Neutrophil (primary cell): ENCODE measurements at regions not wholly inside any gene's neighbourhood (a gene's known extent, or its start where the extent isn't known, plus 50 kb on each side); places are given as distances from the start of the nearest gene placed in this dataset.

Experiments used
- H3K27ac ChIP-seq: fragments of 200-600 bp; sonication (generic); 2 replicates; pipeline ENCODE4 v1.5.1; 2016; ENCODE audit warnings: mild to moderate bottlenecking, moderate library complexity
- H3K27me3 ChIP-seq: fragments of 200-600 bp; sonication (generic); 2 replicates; pipeline ENCODE4 v1.6.0; 2016; ENCODE audit warnings: mild to moderate bottlenecking
- H3K36me3 ChIP-seq: fragments of 200-600 bp; sonication (generic); 2 replicates; pipeline ENCODE4 v1.5.1; 2017
- H3K4me1 ChIP-seq, 2 experiments: fragments of 200-600 bp in 1 of 2; sonication (generic) in 1 of 2; 1 replicate in 1 of 2; 2 replicates in 1 of 2; pipeline versions ENCODE4 v1.5.1 to v1.6.1; 2013 to 2016; ENCODE audit warnings: low read depth in 1 of 2, low read length in 1 of 2, mild to moderate bottlenecking in 1 of 2, moderate library complexity in 1 of 2; ENCODE audit not compliant: control insufficient read depth in 1 of 2, insufficient read depth in 1 of 2
- H3K4me3 ChIP-seq, 2 experiments: fragments of 200-600 bp in 1 of 2; sonication (generic) in 1 of 2; 1 replicate in 1 of 2; 2 replicates in 1 of 2; pipeline ENCODE4 v1.5.1; 2013 to 2016; ENCODE audit warnings: low read depth in 1 of 2, low read length in 1 of 2, mild to moderate bottlenecking in 1 of 2, moderate library complexity in 1 of 2
- H3K9me3 ChIP-seq: fragments of 200-600 bp; sonication (generic); 2 replicates; pipeline ENCODE4 v1.5.1; 2016
- CTCF ChIP-seq: fragments of 200-600 bp; sonication (generic); IDR thresholded peaks from 2 replicates; pipeline ENCODE4 v1.5.1; 2016; ENCODE audit warnings: antibody characterized with exemption

DNA sequence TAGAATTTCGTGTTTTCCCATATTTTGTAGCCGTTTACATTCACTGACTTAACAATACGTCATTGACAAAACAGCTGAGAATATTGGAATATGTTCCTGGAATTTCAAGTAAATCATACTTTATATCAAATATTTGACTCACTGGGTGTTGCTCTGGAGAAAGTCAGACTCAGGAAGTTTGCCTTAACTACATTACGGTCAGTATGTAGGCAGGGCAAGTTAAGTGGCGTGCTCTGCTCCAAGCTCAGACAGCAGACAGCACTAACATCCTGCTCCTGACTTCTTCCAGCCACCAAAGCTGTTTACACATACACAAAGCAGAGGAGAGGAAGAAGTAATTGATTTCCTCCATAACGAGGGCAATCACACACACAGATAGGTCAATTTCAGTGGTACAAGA lies 414.6 kb downstream of the LRRIQ3 start:
- Histone ChIP-seq H3K9me3 (no peaks in the 10 kb centered on the region), H3K27me3 (no peaks in the 10 kb centered on the region), H3K36me3 (no peaks in the 10 kb centered on the region), H3K4me3 (no peak overlapping the region), H3K27ac (no peak overlapping the region), H3K4me1 (no peaks in the 10 kb centered on the region)
- TF ChIP-seq CTCF = no peak

- Histone ChIP-seq H3K36me3 (no peaks in the 10 kb centered on the region), H3K4me1 (no peaks in the 10 kb centered on the region), H3K4me3 (no peak overlapping the region), H3K9me3 (no peaks in the 10 kb centered on the region), H3K27me3 (no peaks in the 10 kb centered on the region), H3K27ac (no peak overlapping the region)
- TF ChIP-seq CTCF = no peak
Measured at GRCh38 chr1:73782901-73783300, 415.1 kb downstream of the LRRIQ3 start.

DNA sequence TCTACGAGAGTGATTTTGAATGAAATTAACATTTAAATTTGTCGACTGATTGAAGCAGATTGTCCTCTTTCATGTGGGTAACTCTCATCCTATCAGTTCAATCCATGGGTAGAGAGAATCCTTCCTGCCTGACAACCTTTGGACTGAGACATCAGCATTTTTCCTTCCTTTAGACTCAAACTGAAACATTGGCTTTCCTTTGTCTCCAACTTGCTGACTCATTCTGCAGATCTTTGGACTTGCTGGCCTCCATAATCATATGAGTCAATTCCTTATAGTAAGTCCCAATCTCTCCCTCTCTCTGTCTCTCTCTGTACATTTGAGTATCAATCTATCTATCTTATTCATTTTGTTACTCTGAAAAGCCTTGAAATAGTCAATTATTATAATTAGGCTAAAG lies 416.7 kb downstream of the LRRIQ3 start:
- Histone ChIP-seq H3K27ac (no peak overlapping the region), H3K4me1 (no peaks in the 10 kb centered on the region), H3K4me3 (no peak overlapping the region), H3K27me3 (no peaks in the 10 kb centered on the region), H3K36me3 (no peaks in the 10 kb centered on the region), H3K9me3 (no peaks in the 10 kb centered on the region)
- TF ChIP-seq CTCF = no peak

DNA sequence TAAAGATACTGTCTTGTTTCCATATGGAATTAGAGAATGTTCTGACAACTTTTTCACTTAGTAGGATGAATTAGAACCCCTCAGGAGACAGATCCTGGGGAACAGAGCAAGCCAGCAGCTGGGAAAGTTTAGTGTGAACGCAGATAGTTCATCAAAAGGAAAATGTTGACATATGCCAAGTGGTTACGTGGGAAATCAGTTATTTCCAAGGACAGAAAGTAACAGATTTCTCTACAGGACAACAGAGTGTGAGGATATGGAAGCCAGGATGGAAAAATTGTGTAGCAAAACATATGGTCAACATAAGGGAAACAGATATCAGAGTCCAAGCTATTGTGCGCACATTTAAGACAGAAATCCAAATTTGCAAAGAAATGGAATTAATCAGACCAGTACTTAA lies 419.5 kb downstream of the LRRIQ3 start:
- TF ChIP-seq CTCF = no peak
- Histone ChIP-seq H3K36me3 (no peaks in the 10 kb centered on the region), H3K4me1 (no peaks in the 10 kb centered on the region), H3K9me3 (no peaks in the 10 kb centered on the region), H3K27me3 (no peaks in the 10 kb centered on the region), H3K27ac (no peak overlapping the region), H3K4me3 (no peak overlapping the region)

DNA sequence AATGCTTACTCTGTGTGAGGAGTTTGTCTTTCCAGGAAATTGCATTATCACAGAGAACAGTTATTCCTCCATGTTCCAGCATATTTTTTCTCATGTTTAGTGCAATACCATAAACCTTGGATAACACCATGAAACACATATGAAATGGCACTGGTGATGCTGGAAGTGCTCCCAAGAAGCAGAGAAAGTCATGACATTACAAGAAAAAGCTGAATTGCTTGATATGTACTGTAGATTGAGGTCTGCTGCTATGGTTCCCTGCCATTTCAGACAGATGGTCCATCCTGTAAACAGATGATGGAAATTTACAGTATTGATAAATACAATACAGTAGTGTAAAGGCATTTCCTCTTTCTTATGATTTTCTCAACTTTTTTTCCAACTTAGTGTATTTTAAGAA lies 422.1 kb downstream of the LRRIQ3 start:
- no peaks in the 10 kb centered on the region for H3K9me3 ChIP-seq
- no peaks in the 10 kb centered on the region for H3K27me3 ChIP-seq
- H3K27ac ChIP-seq = no peak overlapping the region
- TF ChIP-seq CTCF = no peak
- no peaks in the 10 kb centered on the region for H3K4me1 ChIP-seq
- no peaks in the 10 kb centered on the region for H3K36me3 ChIP-seq
- H3K4me3 ChIP-seq = no peak overlapping the region

DNA sequence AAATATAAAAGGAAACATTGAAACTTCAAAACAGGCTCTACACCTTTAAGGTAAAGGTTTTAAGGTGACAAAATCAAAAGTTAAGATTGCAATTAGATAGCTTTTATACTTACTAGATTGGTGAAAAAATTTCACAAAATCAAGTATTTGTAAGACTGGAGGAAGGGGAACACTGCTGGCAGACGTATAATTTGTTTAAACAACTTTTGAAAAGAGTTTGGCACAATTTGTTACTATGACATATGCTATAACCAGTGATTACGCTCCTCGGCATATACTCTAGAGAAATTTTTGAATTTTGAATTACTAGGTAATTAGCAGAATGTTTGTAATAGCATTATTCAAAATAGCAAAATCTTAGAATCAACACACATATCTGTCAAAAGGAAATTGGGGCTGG lies 425.0 kb downstream of the LRRIQ3 start:
- no peaks in the 10 kb centered on the region for H3K4me1 ChIP-seq
- H3K9me3 ChIP-seq = no peaks in the 10 kb centered on the region
- H3K27ac ChIP-seq = no peak overlapping the region
- no peak overlapping the region for H3K4me3 ChIP-seq
- H3K27me3 ChIP-seq = no peaks in the 10 kb centered on the region
- TF ChIP-seq CTCF = no peak
- no peaks in the 10 kb centered on the region for H3K36me3 ChIP-seq
